ENCODE measurements at regions not wholly inside any gene's neighbourhood (a gene's known extent, or its start where the extent isn't known, plus 50 kb on each side); places are given as distances from the start of the nearest gene placed in this dataset.

GRCh38 chr16:51085271-51085670 is 65.8 kb downstream of the SALL1 start:
- DNase-seq (ENCODE audit: low read depth in 2 of 3, low spot score in 2 of 3) = no peak

DNA sequence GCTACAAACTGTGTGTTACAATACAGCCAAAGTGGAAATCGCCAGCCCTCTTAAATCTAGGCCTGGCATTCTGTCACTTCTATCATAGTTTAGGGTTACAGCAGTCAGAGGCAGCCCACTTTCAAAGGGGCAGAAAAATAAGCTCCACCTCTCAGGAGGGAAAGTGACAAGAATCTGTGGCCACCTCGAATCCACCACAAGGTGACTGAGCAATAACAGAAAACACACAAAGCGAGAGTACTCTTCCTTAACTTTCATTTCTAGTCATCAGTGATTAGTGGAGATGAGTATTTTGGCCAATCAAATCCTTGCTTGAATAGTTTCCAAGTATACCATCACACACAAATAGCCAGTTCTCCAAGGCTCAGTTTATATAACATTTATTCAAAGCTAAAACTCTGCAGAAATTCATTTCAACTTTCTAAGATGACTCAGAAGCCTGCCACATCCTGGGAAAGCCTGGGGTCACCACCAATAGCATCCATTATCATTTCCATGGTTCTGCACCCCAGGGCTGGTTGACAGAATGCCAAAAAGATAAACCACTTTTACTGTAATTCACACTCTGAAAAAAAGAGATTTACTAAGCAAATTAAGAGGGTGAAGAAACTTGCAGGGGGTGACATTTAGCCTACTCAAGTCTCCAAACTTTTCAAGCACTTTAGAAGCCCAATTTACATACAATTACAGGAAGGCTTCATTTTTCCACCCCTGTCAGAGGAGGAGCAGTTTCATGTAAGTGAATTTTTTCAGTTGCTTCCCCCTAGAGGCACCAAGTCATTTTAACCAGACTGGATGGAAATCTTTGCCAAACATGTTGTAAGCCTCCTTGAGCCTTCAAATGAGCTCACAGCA is 66.8 kb downstream of the SALL1 start:
- no peak for DNase-seq (ENCODE audit: low read depth in 2 of 3, low spot score in 2 of 3)

DNA sequence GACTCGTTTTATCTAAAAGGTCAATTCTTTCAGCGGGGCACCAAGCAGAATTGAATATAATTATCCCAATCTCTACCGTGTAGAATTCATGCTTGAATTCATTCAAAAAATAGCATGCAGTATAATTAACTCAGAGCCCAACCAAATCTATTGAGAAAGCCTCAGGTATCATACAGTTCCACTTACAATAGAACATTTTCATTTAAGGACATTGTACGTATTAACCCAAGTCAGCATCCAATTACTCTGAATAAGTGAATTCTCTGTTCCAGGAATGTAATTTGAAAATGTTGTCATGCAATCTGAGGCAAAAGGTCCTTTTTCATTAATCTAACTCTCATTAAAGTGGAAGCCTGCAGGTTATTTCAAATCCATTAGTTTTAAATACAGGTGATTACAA is 78.5 kb downstream of the SALL1 start:
- no peak for DNase-seq (ENCODE audit: low read depth in 2 of 3, low spot score in 2 of 3)

GRCh38 chr16:51071326-51071725 is 79.7 kb downstream of the SALL1 start:
- DNase-seq (ENCODE audit: low read depth in 2 of 3, low spot score in 2 of 3) = no peak

GRCh38 chr16:51067352-51067751 is 83.7 kb downstream of the SALL1 start:
- DNase-seq (ENCODE audit: low read depth in 2 of 3, low spot score in 2 of 3) = no peak

DNA sequence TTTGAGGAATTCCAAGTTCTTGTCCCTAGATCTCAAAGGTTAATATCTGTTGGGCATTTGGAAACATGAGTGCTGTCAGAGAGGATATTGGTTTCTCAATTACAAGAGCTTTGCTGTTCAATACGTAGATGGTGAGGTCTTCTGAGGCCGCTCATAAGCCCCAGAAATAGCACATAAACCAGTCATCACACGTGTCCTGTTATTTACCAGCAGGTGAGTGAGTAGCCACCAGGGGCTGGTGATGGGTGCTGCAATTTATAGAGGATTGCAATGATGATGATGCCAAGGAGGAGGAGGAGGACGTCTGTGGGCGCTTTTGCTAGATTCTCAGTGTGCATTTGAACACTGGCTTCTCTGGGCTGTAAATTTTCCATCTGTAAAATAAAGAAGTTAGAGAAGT is 89.0 kb downstream of the SALL1 start:
- no peak for DNase-seq (ENCODE audit: low read depth in 2 of 3, low spot score in 2 of 3)

GRCh38 chr16:51061328-51061727 is 89.7 kb downstream of the SALL1 start:
- DNase-seq (ENCODE audit: low read depth in 2 of 3, low spot score in 2 of 3) = no peak

DNA sequence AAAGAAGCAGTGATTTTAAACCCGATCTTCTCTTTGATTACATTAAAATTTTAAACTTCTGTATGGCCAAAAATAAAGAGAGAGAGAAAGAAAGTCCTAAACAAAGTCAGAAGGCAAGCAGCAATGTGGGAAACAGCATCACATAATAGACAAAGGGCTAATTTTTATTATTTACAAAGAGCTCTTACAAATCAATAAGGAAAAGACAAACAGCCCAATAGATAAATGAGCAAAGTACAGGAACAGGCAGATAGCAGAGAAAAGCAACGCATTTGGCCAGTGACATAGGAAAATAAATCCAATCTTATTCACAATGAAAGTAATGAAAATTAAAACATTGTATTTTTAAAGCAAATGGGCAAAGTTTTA is 93.1 kb downstream of the SALL1 start:
- DNase-seq (ENCODE audit: low read depth in 2 of 3, low spot score in 2 of 3) = no peak

DNA sequence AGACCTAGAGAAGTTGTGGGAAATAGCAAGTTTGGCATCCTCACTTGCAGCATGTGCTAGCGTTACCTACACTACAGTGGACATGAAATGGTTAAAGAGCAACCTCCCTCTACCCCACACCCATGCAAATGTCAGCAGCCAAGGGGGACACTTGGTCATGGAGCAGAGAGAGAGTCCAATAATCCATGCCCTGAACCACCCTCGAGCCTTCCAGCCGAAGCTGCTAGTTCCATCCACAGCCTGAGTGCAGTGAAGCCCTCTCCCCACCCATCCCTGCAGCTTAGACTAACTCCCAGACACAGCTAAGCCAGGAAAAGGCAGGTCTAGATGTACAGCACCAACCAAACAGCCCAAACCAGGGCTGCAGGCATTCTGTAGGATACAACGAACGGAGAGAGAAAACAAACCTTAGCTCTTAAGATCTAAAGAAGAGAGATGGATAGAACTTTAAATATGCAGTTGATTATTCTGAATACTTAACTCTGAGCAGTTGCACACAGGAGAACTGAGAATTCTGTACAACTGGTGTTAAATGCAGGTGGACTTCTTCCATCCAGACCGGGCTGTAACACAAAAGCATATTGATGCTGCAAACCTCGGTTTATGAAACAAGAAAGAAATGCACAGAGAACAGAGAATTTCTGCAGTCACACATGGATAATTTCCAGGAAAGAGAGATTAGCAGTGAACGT is 93.8 kb downstream of the SALL1 start:
- DNase-seq (ENCODE audit: low read depth in 2 of 3, low spot score in 2 of 3) = no peak

GRCh38 chr16:51056331-51056730 is 94.7 kb downstream of the SALL1 start:
- no peak for DNase-seq (ENCODE audit: low read depth in 2 of 3, low spot score in 2 of 3)

DNA sequence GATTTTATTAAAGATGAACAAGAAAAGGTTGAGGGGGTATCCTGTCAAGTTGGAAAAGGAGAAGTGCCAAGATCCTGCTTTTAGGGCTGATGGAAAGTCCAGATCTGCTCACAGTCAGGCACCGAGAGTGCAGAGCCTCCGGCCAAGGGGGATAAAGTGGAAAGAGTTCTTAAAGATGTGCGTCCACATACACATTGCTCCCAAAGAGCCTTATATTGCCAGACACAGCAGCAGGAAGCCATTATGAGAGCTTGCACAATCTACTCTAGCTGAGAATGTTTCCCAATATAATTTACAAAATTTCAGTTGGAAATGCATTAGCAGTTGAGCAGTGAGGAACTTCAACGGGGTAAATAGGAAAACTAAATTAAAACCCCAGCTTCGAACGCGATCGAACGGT is 95.6 kb downstream of the SALL1 start:
- no peak for DNase-seq (ENCODE audit: low read depth in 2 of 3, low spot score in 2 of 3)

DNA sequence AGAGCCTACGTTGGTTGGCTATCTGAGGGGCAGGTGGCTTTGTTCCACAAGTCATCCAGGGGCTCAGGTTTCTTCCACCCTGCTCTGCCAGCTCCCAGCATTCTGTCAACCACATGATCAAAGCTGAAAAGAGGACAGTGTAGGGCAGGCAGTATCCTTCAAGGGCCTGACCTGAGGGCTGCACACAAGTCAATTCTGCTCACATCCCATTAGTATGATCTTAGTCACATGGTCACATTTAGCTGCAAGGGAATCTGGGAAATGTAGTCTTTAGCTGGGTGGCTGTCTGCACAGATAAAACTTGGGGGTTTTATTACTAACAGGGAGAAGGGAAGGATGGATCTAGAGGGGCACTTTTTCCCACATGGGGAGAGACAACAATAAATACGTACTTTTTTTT is 97.3 kb downstream of the SALL1 start:
- DNase-seq (ENCODE audit: low read depth in 2 of 3, low spot score in 2 of 3) = no peak

DNA sequence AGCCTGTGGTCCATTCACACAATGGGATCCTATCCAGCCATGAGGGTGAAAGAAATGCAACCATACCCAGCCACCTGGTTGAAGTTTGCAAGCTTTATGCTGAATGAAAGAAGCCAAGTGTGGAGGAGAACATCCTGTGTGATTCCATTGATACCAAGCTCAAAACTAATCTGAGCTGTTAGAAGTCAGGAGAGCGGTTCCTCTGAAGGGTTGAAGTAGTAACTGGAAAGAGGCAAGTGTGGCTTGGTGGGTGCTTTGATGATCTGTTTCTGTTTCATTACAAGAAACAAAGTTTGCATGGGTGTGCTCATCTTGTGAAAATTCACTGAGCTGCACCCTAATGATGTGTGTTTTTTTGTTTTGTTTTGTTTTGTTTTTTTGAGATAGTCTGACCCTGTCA is 99.4 kb downstream of the SALL1 start:
- no peak for DNase-seq (ENCODE audit: low read depth in 2 of 3, low spot score in 2 of 3)

DNA sequence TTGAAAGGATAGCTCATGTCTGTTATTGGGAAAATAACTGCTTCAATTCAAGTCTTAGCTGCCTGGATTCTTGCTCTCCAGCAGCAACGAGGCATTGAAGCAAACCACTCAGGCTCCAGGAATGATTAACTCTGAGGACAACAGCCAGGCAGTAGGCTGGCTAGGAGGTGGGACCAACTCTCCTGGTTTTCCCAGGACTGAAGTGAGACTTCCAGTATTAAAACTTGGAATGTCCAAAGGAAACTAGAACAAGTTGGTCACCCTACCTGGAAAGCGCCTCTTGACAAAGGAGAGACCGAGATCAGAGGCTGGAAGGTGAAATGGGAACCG is 100.7 kb downstream of the SALL1 start:
- DNase-seq (ENCODE audit: low read depth in 2 of 3, low spot score in 2 of 3) = no peak

DNA sequence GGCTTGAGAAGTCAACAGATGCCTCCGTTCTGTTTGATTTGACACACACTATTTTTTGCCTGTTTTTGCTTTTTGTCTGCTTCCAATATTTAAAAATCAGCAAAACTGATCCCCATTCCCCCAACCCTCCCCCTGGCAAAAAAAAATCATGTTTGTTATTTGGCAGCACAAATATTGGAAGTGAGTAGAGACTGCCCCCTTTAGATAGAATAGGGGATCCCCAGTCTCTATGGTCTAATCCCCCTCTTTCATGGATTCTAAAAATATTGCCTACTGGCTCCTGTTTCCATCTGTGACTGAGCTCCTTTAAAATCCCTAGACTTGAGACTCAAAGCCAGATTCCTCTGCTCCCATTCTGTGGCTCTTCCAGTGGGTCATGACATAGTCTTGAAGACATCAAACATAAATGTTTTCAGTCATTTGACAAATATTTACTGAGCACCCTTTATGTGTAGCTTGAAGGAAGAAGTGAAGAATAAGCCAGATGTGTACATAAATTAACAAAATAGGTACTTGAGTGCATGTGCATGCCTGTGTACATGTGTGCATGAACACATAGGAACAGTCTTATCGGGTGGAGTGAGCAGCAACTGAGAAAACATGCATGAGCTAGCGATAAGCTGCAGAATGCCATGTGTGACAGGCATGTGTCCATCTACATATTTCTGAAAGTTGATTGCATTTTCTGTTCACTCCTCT is 101.2 kb downstream of the SALL1 start:
- no peak for DNase-seq (ENCODE audit: low read depth in 2 of 3, low spot score in 2 of 3)

- no peak for DNase-seq (ENCODE audit: low read depth in 2 of 3, low spot score in 2 of 3)
Measured at GRCh38 chr16:51049276-51049675, 101.8 kb downstream of the SALL1 start.

- no peak for DNase-seq (ENCODE audit: low read depth in 2 of 3, low spot score in 2 of 3)
Measured at GRCh38 chr16:51048544-51048943, 102.5 kb downstream of the SALL1 start.

- no peak for DNase-seq (ENCODE audit: low read depth in 2 of 3, low spot score in 2 of 3)
Measured at GRCh38 chr16:51045794-51046193, 105.3 kb downstream of the SALL1 start.

GRCh38 chr16:51045186-51045585 is 105.9 kb downstream of the SALL1 start:
- no peak for DNase-seq (ENCODE audit: low read depth in 2 of 3, low spot score in 2 of 3)

- DNase-seq (ENCODE audit: low read depth in 2 of 3, low spot score in 2 of 3) = no peak
Measured at GRCh38 chr16:51041546-51041945, 109.5 kb downstream of the SALL1 start.

- DNase-seq (ENCODE audit: low read depth in 2 of 3, low spot score in 2 of 3) = no peak
Measured at GRCh38 chr16:51040637-51041036, 110.4 kb downstream of the SALL1 start.

GRCh38 chr16:51039638-51040331 is 111.3 kb downstream of the SALL1 start:
- no peak for DNase-seq (ENCODE audit: low read depth in 2 of 3, low spot score in 2 of 3)

Data from activated CD8-positive, alpha-beta memory T cell treated with anti-CD3 and anti-CD28 coated beads for 48 hours (primary cell).